Stimulated activated CD8-positive, alpha-beta memory T cell treated with anti-CD3 and anti-CD28 coated beads, Interleukin-4, amount 100 ng/mL, for 24 hours (primary cell): ENCODE measurements at regions not wholly inside any gene's neighbourhood (a gene's known extent, or its start where the extent isn't known, plus 50 kb on each side); places are given as distances from the start of the nearest gene placed in this dataset.

Source experiments
- DNase-seq: peaks from one replicate; pipeline ENCODE4 v3.0.0-alpha.2; 2020; ENCODE audit warnings: low read depth

DNA sequence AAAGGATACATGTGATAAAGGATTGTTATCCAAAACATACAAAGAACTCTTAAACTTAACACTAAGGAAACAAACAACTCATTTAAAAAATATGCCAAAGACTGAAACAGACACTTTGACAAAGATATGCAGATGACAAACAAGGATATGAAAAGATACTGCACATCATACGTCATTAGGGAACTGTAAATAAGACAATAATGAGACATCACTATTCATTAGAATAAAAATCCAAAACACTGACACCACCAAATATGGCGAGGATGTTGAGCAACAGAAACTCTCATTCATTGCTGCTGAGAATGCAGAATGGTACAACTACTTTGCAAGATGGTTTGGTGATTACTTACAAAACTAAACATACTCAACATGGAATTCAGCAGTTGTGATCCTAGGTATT is 156.5 kb upstream of the FOXA2 start:
- DNase-seq, result no peak

- no peak for DNase-seq
Measured at GRCh38 chr20:22744341-22745193, 160.2 kb upstream of the FOXA2 start.

- DNase-seq, result no peak
Measured at GRCh38 chr20:22745194-22745500, 160.8 kb upstream of the FOXA2 start.

DNA sequence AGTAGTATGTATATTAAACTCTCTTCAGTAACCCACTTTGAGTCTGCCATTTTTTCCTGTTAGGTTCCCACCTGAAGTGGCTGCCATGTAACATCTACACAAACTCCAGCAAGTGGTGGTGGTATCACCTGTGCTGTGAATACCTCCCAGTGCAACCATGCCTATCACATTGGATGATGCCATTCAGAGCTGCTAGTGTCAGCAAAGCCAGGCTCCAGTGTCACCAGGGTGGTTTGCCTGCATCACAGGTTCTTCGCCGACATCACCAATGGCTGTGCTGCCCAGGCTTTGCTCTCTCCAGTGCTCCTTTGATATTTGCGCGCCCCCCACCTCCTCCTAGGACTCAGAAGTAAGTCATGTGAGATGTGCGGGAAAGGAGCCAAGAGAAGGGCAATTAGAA is 162.6 kb upstream of the FOXA2 start:
- DNase-seq, result no peak

- no peak for DNase-seq
Measured at GRCh38 chr20:22752324-22752723, 168.0 kb upstream of the FOXA2 start.

DNA sequence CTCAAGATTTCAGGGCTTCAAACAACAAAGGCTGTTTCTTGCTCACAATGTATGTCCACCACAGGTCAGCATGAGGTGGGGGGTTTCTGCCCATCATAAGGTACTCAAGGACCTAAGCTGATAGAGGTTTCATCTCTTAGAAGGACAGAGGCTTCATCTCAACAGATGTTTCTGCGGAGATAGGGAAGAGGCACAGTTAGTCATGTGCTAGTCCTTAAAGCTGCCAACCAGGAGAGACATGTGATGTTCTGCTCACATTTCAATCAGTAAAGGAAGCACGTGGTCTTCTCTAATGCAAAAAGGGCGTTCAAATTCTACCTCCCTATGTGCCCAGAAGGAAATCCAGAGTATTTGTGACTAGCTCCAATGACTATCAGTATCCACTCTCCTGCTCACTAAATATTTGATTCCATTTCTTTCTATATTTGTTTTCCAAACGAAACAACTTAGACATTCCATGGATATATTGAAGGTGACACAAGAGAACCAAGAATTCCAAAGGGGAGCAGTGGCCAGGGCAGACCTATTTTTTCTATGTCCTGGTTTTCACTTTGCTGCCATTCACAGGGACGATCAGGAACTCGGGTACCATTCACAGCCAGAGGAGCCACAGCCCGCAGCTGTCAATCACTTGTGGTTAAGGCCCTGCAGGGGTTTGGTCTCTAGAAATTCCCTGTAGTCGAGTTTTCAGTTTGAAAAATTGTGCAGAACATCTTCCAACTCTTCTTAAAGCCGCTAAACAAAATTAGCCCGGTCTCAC is 173.2 kb upstream of the FOXA2 start:
- no peak for DNase-seq

DNA sequence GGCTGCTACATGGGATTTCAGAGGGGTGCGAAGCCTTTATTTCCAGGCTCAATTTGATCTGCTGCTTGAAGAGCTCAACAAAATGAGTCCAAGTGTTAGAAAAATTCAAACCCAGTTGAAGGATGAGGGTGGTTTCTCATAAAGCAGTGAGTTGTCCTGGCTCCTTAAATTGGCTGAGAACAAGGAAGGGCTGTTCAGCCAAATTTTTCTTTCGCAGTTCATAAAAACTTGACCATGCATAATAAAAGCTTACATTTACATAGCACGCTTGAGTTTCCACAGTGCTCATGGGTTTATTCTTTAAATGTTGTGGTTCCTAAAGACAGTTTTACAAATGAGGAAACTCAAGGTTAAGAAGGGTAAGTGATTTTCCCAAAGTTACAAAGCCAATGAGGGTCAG is 174.4 kb upstream of the FOXA2 start:
- no peak for DNase-seq

DNA sequence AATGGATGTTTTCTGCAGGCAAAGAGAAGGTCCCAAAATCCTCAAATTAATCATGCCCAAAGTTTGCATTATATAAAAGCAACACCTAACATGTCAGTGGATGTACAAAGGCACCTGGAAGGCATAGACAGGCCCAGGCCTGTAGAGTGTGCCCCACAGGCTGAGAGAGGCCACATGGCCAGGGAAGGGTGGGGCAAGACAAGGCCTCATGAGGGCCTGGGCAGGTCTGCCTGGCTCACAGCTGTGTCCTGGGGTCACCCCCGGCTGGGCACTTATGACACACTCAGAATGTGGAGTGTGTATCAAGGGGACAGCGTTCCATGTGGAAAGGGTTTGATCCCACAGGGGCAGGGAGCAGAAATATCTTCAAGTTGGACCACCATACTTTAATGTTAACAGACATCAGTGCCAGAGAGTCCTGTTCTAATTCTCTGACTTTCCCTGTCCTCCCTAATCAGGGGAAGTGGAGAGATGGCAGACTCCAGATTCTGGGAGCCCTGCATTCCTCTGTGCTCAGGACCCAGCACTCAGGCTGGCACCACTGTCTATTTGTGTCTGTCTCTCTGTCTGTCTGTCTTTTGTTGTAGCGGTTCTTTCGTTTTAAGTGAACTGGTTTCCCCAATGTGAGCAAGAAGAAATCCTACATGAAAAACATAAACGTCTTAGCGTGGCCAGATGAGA is 178.3 kb upstream of the FOXA2 start:
- no peak for DNase-seq

DNA sequence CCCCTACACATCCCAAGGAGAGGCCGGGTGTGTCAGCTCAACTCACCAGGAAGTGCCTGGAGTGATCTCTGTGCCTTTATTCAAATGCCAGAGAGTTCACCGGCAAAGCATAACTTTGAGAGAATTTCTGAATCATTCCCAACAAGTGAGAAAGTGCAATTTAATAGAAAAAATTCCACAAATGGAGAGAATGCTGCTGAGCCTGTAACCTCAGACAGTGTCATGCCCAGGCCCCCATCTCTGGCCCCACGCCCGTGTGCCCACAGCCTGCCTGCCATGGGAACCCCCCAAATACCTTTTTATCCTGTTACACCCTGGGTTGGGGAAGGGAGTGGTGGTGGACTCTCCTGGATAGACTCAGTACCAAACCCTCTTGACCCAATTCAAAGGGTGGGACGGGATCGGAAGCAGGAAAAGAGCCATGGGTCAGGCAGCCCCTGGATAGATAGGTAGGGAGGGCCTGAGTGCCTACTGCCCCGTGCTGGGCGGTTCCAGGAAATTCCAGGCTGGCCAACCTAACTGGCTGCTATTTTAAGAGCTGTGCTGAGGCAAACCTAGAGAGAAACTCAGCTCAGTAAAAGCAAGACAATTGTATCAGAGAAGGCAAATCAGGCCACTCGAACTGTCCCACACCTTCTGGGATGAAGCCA is 179.0 kb upstream of the FOXA2 start:
- no peak for DNase-seq

DNA sequence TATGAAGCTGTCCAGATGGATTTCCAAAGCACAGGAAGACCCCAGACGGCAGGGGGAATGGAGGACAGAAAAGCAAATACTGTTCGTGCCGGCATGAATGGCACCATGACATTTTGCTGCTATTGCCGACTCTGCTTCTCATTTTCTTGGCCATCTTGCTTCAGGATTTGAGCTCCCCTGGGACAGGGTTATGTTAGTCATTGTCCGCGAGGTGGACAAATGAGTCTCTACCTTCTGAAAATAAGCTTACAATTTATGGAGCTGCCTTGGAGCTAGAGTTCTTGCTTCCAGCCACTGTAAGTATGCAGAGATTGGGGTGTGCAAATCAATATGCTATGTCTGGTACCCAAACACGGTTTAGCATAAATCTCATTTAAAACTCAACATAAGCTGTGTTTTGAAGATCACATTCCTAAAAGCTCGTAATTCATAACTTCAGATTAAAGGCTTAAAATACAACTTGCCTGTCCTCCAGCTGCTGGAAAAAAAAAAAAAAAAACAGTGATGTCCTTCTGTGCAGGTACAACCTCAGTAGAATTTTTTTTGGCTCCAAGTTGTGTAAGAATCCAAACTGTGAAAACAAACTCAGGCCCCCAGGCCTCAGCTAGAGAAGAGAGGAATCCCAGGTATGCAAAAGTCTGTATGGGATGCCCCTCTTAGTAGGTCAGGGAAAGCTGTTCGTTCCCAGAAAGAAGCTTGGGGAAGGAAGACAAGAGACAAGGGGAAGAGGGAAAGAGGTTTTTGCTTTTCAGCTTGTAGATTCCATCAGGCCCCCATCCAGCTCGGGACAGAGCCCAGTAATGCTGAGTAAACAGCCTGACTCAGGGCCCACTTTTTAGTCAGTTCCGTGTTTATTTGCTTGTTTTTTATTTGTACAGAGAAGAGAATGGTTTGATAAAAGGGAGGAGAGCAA is 184.2 kb upstream of the FOXA2 start:
- no peak for DNase-seq

GRCh38 chr20:22770241-22770800 is 185.9 kb upstream of the FOXA2 start:
- DNase-seq, result no peak

- DNase-seq, result no peak
Measured at GRCh38 chr20:22771706-22772105, 187.3 kb upstream of the FOXA2 start.

DNA sequence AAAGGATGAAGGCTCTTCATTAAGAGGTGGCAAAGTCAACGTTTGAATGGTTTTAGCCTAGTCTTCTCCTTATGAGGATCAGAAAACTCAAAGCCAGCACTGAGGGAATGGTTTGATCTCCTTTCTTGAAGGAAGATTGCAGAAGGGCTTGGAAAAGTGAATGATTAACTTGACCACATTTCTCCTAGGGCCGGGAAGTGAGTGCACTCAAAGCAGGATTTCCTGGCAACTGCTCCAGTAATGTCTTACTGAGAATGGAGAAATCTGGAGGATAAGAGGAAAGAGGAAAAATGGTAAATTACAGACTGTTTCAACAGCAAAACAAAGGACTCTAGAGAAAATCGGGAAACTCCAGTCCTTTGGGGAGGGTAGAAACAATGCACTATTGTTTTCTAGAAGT is 189.0 kb upstream of the FOXA2 start:
- no peak for DNase-seq

DNA sequence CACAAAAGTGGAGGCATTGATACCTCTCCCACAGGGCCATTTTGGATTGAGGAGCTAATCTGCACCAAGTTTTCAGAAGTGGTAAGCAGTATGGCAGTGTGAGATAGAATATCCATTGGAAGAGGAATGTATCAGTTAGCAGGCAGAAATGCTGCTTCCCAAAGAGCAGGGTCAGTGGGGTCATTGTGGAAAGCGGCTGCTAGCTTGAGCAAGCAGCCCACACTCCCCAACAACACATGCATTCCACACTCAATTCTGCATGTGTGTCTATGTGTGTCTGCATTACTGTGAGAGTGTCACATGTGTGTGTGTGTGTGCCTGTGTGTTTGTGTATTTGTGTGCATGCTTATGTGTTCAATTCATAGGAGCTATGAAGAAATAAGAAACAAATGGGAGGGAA is 190.9 kb upstream of the FOXA2 start:
- no peak for DNase-seq

- DNase-seq, result no peak
Measured at GRCh38 chr20:22775671-22776139, 191.3 kb upstream of the FOXA2 start.

DNA sequence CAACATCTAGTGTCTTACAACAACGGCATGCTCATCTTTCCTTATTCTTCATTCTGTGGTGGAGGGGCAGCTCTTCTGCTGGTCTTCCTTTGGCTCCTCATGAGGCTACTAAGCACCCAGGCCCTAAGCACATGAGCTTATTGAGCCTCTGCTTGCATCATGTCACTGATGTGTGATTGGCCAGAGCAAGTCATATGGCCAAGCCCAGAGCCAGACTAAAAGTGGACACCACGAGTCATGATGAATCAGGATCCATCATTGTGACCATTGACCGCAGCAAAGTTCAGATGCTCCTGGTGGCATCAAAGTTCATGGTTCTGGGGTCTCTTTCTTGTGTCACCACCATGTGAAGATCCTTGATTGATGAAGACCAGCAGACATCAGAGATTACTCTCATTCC is 192.0 kb upstream of the FOXA2 start:
- no peak for DNase-seq

GRCh38 chr20:22779878-22780277 is 195.5 kb upstream of the FOXA2 start:
- no peak for DNase-seq

GRCh38 chr20:22781869-22782268 is 197.5 kb upstream of the FOXA2 start:
- no peak for DNase-seq

DNA sequence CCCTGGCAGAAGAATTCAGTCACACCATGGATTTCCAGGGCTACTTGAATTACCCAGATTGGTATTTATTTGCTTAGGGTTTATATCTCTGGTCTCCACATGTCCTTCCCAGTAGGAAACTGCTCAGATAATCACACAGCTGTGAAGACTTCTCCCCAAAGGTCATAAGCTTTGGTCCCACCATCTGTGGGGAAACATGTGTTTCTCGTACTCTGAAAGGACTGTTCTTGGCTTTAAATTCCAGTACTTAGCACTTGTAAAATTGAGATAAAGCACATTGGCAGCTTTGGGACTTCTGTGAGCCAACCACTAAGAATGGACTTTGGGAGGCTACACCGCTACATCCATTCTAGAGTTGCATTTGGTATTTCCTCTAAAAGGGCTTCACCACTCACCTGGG is 205.3 kb upstream of the FOXA2 start:
- no peak for DNase-seq

- DNase-seq, result no peak
Measured at GRCh38 chr20:22791396-22791795, 207.0 kb upstream of the FOXA2 start.

- no peak for DNase-seq
Measured at GRCh38 chr20:22791877-22792525, 207.6 kb upstream of the FOXA2 start.
